ENCODE measurements at regions not wholly inside any gene's neighbourhood (a gene's known extent, or its start where the extent isn't known, plus 50 kb on each side); places are given as distances from the start of the nearest gene placed in this dataset.

DNA sequence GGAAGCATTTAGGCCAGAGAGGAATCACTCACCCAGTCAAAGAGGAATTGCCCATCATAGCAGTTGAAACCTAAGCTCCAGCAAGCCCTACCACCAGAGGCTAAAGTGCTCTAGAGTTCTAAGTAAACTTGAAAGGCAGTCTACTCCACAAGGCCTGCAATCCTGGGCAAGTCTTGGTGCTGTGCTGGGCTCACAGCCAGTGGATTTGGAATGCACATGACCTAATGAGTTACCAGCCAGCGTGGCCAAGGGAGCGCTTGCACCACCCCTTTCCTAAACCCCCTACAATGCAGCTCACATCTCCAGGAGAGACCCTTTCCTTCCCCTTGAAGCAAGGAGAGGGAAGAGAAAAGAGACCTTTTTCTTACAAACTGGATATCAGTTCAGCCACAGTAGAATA, 445.7 kb downstream of the GASK1B start:
- TF ChIP-seq, protein P1, sequence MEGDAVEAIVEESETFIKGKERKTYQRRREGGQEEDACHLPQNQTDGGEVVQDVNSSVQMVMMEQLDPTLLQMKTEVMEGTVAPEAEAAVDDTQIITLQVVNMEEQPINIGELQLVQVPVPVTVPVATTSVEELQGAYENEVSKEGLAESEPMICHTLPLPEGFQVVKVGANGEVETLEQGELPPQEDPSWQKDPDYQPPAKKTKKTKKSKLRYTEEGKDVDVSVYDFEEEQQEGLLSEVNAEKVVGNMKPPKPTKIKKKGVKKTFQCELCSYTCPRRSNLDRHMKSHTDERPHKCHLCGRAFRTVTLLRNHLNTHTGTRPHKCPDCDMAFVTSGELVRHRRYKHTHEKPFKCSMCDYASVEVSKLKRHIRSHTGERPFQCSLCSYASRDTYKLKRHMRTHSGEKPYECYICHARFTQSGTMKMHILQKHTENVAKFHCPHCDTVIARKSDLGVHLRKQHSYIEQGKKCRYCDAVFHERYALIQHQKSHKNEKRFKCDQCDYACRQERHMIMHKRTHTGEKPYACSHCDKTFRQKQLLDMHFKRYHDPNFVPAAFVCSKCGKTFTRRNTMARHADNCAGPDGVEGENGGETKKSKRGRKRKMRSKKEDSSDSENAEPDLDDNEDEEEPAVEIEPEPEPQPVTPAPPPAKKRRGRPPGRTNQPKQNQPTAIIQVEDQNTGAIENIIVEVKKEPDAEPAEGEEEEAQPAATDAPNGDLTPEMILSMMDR (conservative IDR thresholded peaks at IDR 0.05; ENCODE audit: low read length): no peak
- TF ChIP-seq EZH2phosphoT487 (IDR thresholded peaks at IDR 0.05; ENCODE audit: borderline replicate concordance, low read depth, low read length): no peak
